ENCODE measurements at regions not wholly inside any gene's neighbourhood (a gene's known extent, or its start where the extent isn't known, plus 50 kb on each side); places are given as distances from the start of the nearest gene placed in this dataset.

GRCh38 chrX:13433298-13433605 is 113.4 kb upstream of the ATXN3L start:
- 34 to 36% methylated on average over 2 of the region's 2 CpGs for WGBS, 2 donors
- Histone ChIP-seq H3K27ac (ENCODE audit: low read depth in 2 of 2, low read length in 1 of 2) (peak overlapping the region in 1 of 2 donors; percentile 18), H3K4me1 (ENCODE audit: control insufficient read depth in 2 of 2, insufficient read depth in 2 of 2, low read length in 1 of 2) (peaks cover 0 to 3% of the 10 kb centered on the region in 2 donors), H3K36me3 (ENCODE audit: control insufficient read depth in 2 of 2, insufficient read depth in 2 of 2, low read length in 1 of 2) (no peaks in the 10 kb centered on the region), H3K27me3 (ENCODE audit: control insufficient read depth in 1 of 2, insufficient read depth in 2 of 2, low read length in 2 of 2) (no peaks in the 10 kb centered on the region), H3K9me3 (ENCODE audit: control insufficient read depth in 2 of 2, insufficient read depth in 1 of 2, low read depth in 1 of 2, low read length in 1 of 2) (no peaks in the 10 kb centered on the region), H3K4me3 (ENCODE audit: low read depth in 1 of 2, low read length in 2 of 2) (no peak overlapping the region)

- Histone ChIP-seq H3K4me1 (ENCODE audit: control insufficient read depth in 2 of 2, insufficient read depth in 2 of 2, low read length in 1 of 2) (peaks cover 0 to 3% of the 10 kb centered on the region in 2 donors), H3K27ac (ENCODE audit: low read depth in 2 of 2, low read length in 1 of 2) (peak overlapping the region in 1 of 2 donors; percentile 33), H3K27me3 (ENCODE audit: control insufficient read depth in 1 of 2, insufficient read depth in 2 of 2, low read length in 2 of 2) (no peaks in the 10 kb centered on the region), H3K4me3 (ENCODE audit: low read depth in 1 of 2, low read length in 2 of 2) (no peak overlapping the region), H3K9me3 (ENCODE audit: control insufficient read depth in 2 of 2, insufficient read depth in 1 of 2, low read depth in 1 of 2, low read length in 1 of 2) (no peaks in the 10 kb centered on the region), H3K36me3 (ENCODE audit: control insufficient read depth in 2 of 2, insufficient read depth in 2 of 2, low read length in 1 of 2) (no peaks in the 10 kb centered on the region)
- 59 to 64% methylated on average over 4 of the region's 4 CpGs for WGBS, 2 donors
These were observed 112.8 kb upstream of the ATXN3L start for GRCh38 chrX:13432414-13433297.

GRCh38 chrX:13430136-13430827 is 110.4 kb upstream of the ATXN3L start:
- WGBS, 2 donors, result 82 to 85% methylated on average over 6 of the region's 6 CpGs
- H3K36me3 ChIP-seq (ENCODE audit: control insufficient read depth in 2 of 2, insufficient read depth in 2 of 2, low read length in 1 of 2), result no peaks in the 10 kb centered on the region
- H3K27me3 ChIP-seq (ENCODE audit: control insufficient read depth in 1 of 2, insufficient read depth in 2 of 2, low read length in 2 of 2), result no peaks in the 10 kb centered on the region
- no peaks in the 10 kb centered on the region for H3K9me3 ChIP-seq (ENCODE audit: control insufficient read depth in 2 of 2, insufficient read depth in 1 of 2, low read depth in 1 of 2, low read length in 1 of 2)
- H3K27ac ChIP-seq (ENCODE audit: low read depth in 2 of 2, low read length in 1 of 2), result no peak overlapping the region
- no peak overlapping the region for H3K4me3 ChIP-seq (ENCODE audit: low read depth in 1 of 2, low read length in 2 of 2)
- H3K4me1 ChIP-seq (ENCODE audit: control insufficient read depth in 2 of 2, insufficient read depth in 2 of 2, low read length in 1 of 2), result peaks cover 0 to 3% of the 10 kb centered on the region in 2 donors

- peak overlapping the region; percentile 58 to 59 for H3K27ac ChIP-seq (ENCODE audit: low read depth in 2 of 2, low read length in 1 of 2)
- no peak overlapping the region for H3K4me3 ChIP-seq (ENCODE audit: low read depth in 1 of 2, low read length in 2 of 2)
- no peaks in the 10 kb centered on the region for H3K27me3 ChIP-seq (ENCODE audit: control insufficient read depth in 1 of 2, insufficient read depth in 2 of 2, low read length in 2 of 2)
- H3K9me3 ChIP-seq (ENCODE audit: control insufficient read depth in 2 of 2, insufficient read depth in 1 of 2, low read depth in 1 of 2, low read length in 1 of 2), result no peaks in the 10 kb centered on the region
- WGBS, 2 donors, result 18 to 33% methylated on average over 5 of the region's 5 CpGs
- H3K4me1 ChIP-seq (ENCODE audit: control insufficient read depth in 2 of 2, insufficient read depth in 2 of 2, low read length in 1 of 2), result peaks cover 0 to 3% of the 10 kb centered on the region in 2 donors
- H3K36me3 ChIP-seq (ENCODE audit: control insufficient read depth in 2 of 2, insufficient read depth in 2 of 2, low read length in 1 of 2), result no peaks in the 10 kb centered on the region
These were observed 108.4 kb upstream of the ATXN3L start for GRCh38 chrX:13428053-13428786.

- 69 to 70% methylated on average over 5 of the region's 5 CpGs for WGBS, 2 donors
- no peak overlapping the region for H3K4me3 ChIP-seq (ENCODE audit: low read depth in 1 of 2, low read length in 2 of 2)
- H3K36me3 ChIP-seq (ENCODE audit: control insufficient read depth in 2 of 2, insufficient read depth in 2 of 2, low read length in 1 of 2), result no peaks in the 10 kb centered on the region
- no peaks in the 10 kb centered on the region for H3K9me3 ChIP-seq (ENCODE audit: control insufficient read depth in 2 of 2, insufficient read depth in 1 of 2, low read depth in 1 of 2, low read length in 1 of 2)
- H3K27ac ChIP-seq (ENCODE audit: low read depth in 2 of 2, low read length in 1 of 2), result peak overlapping the region; percentile 31 to 66
- H3K27me3 ChIP-seq (ENCODE audit: control insufficient read depth in 1 of 2, insufficient read depth in 2 of 2, low read length in 2 of 2), result no peaks in the 10 kb centered on the region
- peaks cover 0 to 3% of the 10 kb centered on the region in 2 donors for H3K4me1 ChIP-seq (ENCODE audit: control insufficient read depth in 2 of 2, insufficient read depth in 2 of 2, low read length in 1 of 2)
These were observed 107.7 kb upstream of the ATXN3L start for GRCh38 chrX:13427441-13428052.

- H3K27ac ChIP-seq (ENCODE audit: low read depth in 2 of 2, low read length in 1 of 2), result peak overlapping the region in 1 of 2 donors; percentile 37
- H3K9me3 ChIP-seq (ENCODE audit: control insufficient read depth in 2 of 2, insufficient read depth in 1 of 2, low read depth in 1 of 2, low read length in 1 of 2), result no peaks in the 10 kb centered on the region
These were observed 100.8 kb upstream of the ATXN3L start for GRCh38 chrX:13420545-13421183.

GRCh38 chrX:13419918-13420317 is 100.1 kb upstream of the ATXN3L start:
- H3K9me3 ChIP-seq (ENCODE audit: control insufficient read depth in 2 of 2, insufficient read depth in 1 of 2, low read depth in 1 of 2, low read length in 1 of 2), result no peaks in the 10 kb centered on the region
- H3K4me1 ChIP-seq (ENCODE audit: control insufficient read depth in 2 of 2, insufficient read depth in 2 of 2, low read length in 1 of 2), result no peaks in the 10 kb centered on the region
- WGBS, 2 donors, result 89 to 94% methylated on average over 9 of the region's 9 CpGs
- H3K4me3 ChIP-seq (ENCODE audit: low read depth in 1 of 2, low read length in 2 of 2), result no peak overlapping the region
- H3K27me3 ChIP-seq (ENCODE audit: control insufficient read depth in 1 of 2, insufficient read depth in 2 of 2, low read length in 2 of 2), result no peaks in the 10 kb centered on the region
- H3K36me3 ChIP-seq (ENCODE audit: control insufficient read depth in 2 of 2, insufficient read depth in 2 of 2, low read length in 1 of 2), result no peaks in the 10 kb centered on the region
- H3K27ac ChIP-seq (ENCODE audit: low read depth in 2 of 2, low read length in 1 of 2), result no peak overlapping the region

More at GRCh38 chrX:13420545-13421183, 100.8 kb upstream of the ATXN3L start:
- Histone ChIP-seq H3K27me3 (ENCODE audit: control insufficient read depth in 1 of 2, insufficient read depth in 2 of 2, low read length in 2 of 2) (no peaks in the 10 kb centered on the region), H3K4me3 (ENCODE audit: low read depth in 1 of 2, low read length in 2 of 2) (no peak overlapping the region), H3K4me1 (ENCODE audit: control insufficient read depth in 2 of 2, insufficient read depth in 2 of 2, low read length in 1 of 2) (no peaks in the 10 kb centered on the region), H3K36me3 (ENCODE audit: control insufficient read depth in 2 of 2, insufficient read depth in 2 of 2, low read length in 1 of 2) (no peaks in the 10 kb centered on the region)
- WGBS, 2 donors, result 77 to 81% methylated on average over 4 of the region's 4 CpGs

- WGBS, 2 donors, result 76 to 82% methylated on average over 9 of the region's 9 CpGs
- no peaks in the 10 kb centered on the region for H3K9me3 ChIP-seq (ENCODE audit: control insufficient read depth in 2 of 2, insufficient read depth in 1 of 2, low read depth in 1 of 2, low read length in 1 of 2)
- no peaks in the 10 kb centered on the region for H3K27me3 ChIP-seq (ENCODE audit: control insufficient read depth in 1 of 2, insufficient read depth in 2 of 2, low read length in 2 of 2)
- H3K4me3 ChIP-seq (ENCODE audit: low read depth in 1 of 2, low read length in 2 of 2), result no peak overlapping the region
- H3K36me3 ChIP-seq (ENCODE audit: control insufficient read depth in 2 of 2, insufficient read depth in 2 of 2, low read length in 1 of 2), result no peaks in the 10 kb centered on the region
- no peaks in the 10 kb centered on the region for H3K4me1 ChIP-seq (ENCODE audit: control insufficient read depth in 2 of 2, insufficient read depth in 2 of 2, low read length in 1 of 2)
- no peak overlapping the region for H3K27ac ChIP-seq (ENCODE audit: low read depth in 2 of 2, low read length in 1 of 2)
These were observed 99.4 kb upstream of the ATXN3L start for GRCh38 chrX:13419276-13419675.

All from esophagus (tissue), 2 donors.